ENCODE measurements at regions not wholly inside any gene's neighbourhood (a gene's known extent, or its start where the extent isn't known, plus 50 kb on each side); places are given as distances from the start of the nearest gene placed in this dataset.

GRCh38 chr5:8805653-8806052 is 740.2 kb downstream of the SEMA5A start:
- Mint-ChIP-seq H3K9me3 (peaks cover 32% of the 10 kb centered on the region), H3K4me3 (no peak overlapping the region), H3K27ac (no peak overlapping the region), H3K36me3 (ENCODE audit: low read depth) (no peaks in the 10 kb centered on the region), H3K27me3 (no peaks in the 10 kb centered on the region), H3K4me1 (ENCODE audit: low read depth) (no peaks in the 10 kb centered on the region)

DNA sequence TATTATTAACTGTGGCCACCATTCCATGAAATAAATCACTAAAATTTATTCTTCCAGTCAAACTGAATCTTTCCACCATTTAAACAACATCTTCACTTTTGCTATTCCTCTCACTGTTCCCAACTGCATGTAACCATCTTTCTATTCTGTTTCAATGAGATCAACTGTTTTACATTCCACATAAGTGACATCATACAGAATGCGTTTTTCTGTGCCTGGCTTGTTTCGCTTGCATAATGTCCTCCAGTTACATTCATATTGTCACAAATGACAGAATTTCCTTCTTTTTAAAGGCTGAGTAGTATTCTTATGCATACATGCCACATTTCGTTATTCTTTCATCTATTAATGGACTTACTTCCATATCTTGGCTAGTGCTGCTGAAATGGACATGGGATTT is 738.2 kb downstream of the SEMA5A start:
- Mint-ChIP-seq H3K4me3 (no peak overlapping the region), H3K27ac (no peak overlapping the region), H3K36me3 (ENCODE audit: low read depth) (no peaks in the 10 kb centered on the region), H3K4me1 (ENCODE audit: low read depth) (no peaks in the 10 kb centered on the region), H3K9me3 (peaks cover 32% of the 10 kb centered on the region), H3K27me3 (no peaks in the 10 kb centered on the region)

GRCh38 chr5:8811581-8811980 is 734.3 kb downstream of the SEMA5A start:
- Mint-ChIP-seq H3K9me3 (peaks cover 43% of the 10 kb centered on the region), H3K4me1 (ENCODE audit: low read depth) (no peaks in the 10 kb centered on the region), H3K27me3 (no peaks in the 10 kb centered on the region), H3K27ac (no peak overlapping the region), H3K4me3 (no peak overlapping the region), H3K36me3 (ENCODE audit: low read depth) (no peaks in the 10 kb centered on the region)

- peaks cover 40% of the 10 kb centered on the region for H3K9me3 Mint-ChIP-seq
- no peak overlapping the region for H3K4me3 Mint-ChIP-seq
- H3K36me3 Mint-ChIP-seq (ENCODE audit: low read depth): no peaks in the 10 kb centered on the region
- no peaks in the 10 kb centered on the region for H3K27me3 Mint-ChIP-seq
- H3K27ac Mint-ChIP-seq: no peak overlapping the region
- no peaks in the 10 kb centered on the region for H3K4me1 Mint-ChIP-seq (ENCODE audit: low read depth)
Measured at GRCh38 chr5:8813180-8813579, 732.7 kb downstream of the SEMA5A start.

DNA sequence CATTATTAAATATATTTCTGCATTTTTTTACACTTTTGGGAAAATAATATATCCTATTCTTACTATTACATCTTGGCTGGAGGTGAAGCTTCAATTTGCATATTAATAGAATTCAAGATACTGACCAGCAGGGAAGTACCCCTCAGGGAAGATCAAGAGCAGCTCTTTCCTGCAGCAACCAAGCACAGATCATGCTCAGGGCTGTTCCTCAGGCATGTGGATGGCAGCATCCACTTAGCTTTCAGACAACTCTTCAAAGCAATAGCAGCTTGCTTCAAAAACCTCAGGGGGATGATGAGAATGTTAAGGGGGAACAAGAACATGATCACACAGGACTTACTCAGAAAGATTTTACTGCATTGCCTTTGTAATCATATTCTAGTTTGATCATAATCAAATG is 731.8 kb downstream of the SEMA5A start:
- no peak overlapping the region for H3K4me3 Mint-ChIP-seq
- no peak overlapping the region for H3K27ac Mint-ChIP-seq
- no peaks in the 10 kb centered on the region for H3K4me1 Mint-ChIP-seq (ENCODE audit: low read depth)
- no peaks in the 10 kb centered on the region for H3K36me3 Mint-ChIP-seq (ENCODE audit: low read depth)
- H3K27me3 Mint-ChIP-seq: no peaks in the 10 kb centered on the region
- peaks cover 43% of the 10 kb centered on the region for H3K9me3 Mint-ChIP-seq

DNA sequence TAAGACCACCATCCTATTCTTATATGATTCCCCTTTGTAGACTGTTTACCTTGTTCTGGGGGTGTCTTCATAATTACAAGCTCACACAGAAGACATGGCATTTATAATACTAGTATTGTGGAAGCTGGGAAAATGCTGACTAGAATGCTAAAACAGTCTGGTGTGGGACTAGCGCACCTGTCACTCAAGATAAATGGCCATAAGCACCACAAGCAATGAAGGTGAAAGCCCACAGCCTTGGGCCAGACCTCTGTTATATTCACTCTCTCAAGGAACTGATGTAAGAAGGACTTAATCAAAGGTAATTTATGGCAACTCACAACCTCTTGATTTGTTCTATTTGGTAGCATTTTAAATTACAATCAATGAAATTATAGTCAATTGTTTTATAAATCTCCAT is 721.5 kb downstream of the SEMA5A start:
- Mint-ChIP-seq H3K27me3 (no peaks in the 10 kb centered on the region), H3K4me1 (ENCODE audit: low read depth) (no peaks in the 10 kb centered on the region), H3K4me3 (no peak overlapping the region), H3K36me3 (ENCODE audit: low read depth) (no peaks in the 10 kb centered on the region), H3K27ac (no peak overlapping the region), H3K9me3 (peaks cover 11% of the 10 kb centered on the region)

DNA sequence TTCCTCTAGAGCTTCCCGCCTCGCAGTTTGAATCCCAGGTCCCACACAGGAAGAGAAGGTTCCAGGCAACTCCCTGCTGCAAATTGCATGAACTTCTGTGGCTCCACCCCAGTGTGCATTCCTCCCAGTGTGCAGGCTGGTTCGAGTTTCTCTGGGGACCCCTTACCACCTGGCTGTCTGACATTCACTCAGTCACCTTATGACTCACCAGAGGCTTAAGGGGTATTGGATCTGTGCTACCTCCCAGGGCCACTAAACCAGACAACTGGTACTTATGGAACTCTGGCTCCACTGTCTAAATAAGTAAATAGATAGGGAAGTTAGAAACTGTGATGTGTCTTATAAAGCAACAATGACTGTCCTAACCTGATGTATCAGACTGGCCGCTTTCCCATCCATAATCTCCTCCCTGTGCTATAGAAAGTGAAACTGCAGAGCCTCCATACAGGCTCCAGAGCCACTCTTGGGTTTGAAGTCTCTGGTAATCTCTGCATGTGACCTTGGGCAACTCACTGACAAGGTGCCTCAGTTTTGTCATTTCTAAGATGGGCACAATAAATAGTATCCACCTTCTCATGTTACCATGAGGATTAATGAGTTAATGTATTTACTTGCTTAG is 720.6 kb downstream of the SEMA5A start:
- H3K4me1 Mint-ChIP-seq (ENCODE audit: low read depth): no peaks in the 10 kb centered on the region
- no peaks in the 10 kb centered on the region for H3K36me3 Mint-ChIP-seq (ENCODE audit: low read depth)
- H3K4me3 Mint-ChIP-seq: no peak overlapping the region
- H3K9me3 Mint-ChIP-seq: peaks cover 11% of the 10 kb centered on the region
- no peaks in the 10 kb centered on the region for H3K27me3 Mint-ChIP-seq
- no peak overlapping the region for H3K27ac Mint-ChIP-seq

DNA sequence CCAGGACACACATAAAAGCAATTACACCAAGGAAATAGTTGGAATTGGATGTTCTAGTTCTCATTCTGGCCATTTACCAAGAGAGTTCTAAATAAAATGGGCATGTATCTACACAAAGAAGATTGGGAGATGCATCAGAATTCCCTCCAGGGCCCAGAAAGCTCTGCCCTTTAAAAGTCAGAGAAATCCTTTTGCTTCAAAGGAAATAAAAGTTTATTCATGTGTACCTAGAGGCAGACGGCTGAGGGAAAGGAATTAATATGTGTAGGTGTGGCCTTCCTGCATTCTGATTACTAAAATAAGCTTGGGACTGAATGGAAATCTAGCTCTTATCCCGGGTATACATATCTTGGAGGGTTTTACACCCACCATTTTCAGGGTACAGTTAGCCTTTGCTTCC is 719.4 kb downstream of the SEMA5A start:
- Mint-ChIP-seq H3K27ac (no peak overlapping the region), H3K36me3 (ENCODE audit: low read depth) (no peaks in the 10 kb centered on the region), H3K4me3 (no peak overlapping the region), H3K27me3 (no peaks in the 10 kb centered on the region), H3K9me3 (peaks cover 10% of the 10 kb centered on the region), H3K4me1 (ENCODE audit: low read depth) (no peaks in the 10 kb centered on the region)

GRCh38 chr5:8827696-8828095 is 718.2 kb downstream of the SEMA5A start:
- Mint-ChIP-seq H3K36me3 (ENCODE audit: low read depth) (no peaks in the 10 kb centered on the region), H3K27ac (no peak overlapping the region), H3K4me1 (ENCODE audit: low read depth) (no peaks in the 10 kb centered on the region), H3K27me3 (no peaks in the 10 kb centered on the region), H3K9me3 (peaks cover under 1% of the 10 kb centered on the region), H3K4me3 (no peak overlapping the region)

DNA sequence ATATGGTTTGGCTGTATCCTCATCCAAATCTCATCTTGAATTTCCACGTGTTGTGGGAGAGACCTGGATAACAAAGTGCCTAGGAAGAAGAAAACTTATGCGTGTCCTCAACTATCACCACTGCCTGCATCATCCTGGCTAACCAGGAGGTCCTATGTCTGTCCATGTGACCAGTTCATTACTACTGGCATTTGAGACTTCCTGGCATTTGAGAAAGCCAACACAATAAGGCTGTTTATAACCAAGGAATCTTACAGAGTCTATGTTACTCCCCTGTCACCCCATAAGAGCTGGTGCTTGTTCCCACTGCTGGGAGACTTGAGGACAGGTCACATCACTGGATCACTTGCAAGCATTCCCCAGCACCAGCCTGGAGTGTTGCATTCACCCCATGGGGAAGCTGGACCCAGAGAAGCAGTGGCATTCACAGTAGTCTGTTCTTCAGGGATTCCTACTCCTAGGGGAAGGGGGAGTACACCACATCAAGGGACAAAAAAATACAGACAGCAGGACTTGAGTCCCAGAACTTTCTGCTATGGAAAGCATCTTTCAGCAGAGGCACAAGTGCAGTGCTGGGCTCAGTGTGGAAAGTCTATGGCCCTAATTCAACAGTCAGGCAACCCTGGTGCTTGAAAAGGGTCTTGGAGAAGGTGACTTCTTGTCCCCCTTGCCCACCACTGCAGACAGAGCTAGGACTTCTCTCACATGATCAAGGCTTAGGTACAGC is 717.1 kb downstream of the SEMA5A start:
- H3K27me3 Mint-ChIP-seq: no peaks in the 10 kb centered on the region
- no peak overlapping the region for H3K4me3 Mint-ChIP-seq
- H3K36me3 Mint-ChIP-seq (ENCODE audit: low read depth): no peaks in the 10 kb centered on the region
- no peaks in the 10 kb centered on the region for H3K9me3 Mint-ChIP-seq
- no peaks in the 10 kb centered on the region for H3K4me1 Mint-ChIP-seq (ENCODE audit: low read depth)
- H3K27ac Mint-ChIP-seq: no peak overlapping the region

- Mint-ChIP-seq H3K4me3 (no peak overlapping the region), H3K27ac (no peak overlapping the region), H3K36me3 (ENCODE audit: low read depth) (no peaks in the 10 kb centered on the region), H3K27me3 (no peaks in the 10 kb centered on the region), H3K4me1 (ENCODE audit: low read depth) (no peaks in the 10 kb centered on the region), H3K9me3 (no peaks in the 10 kb centered on the region)
Measured at GRCh38 chr5:8829323-8830029, 716.4 kb downstream of the SEMA5A start.

GRCh38 chr5:8831251-8831650 is 714.6 kb downstream of the SEMA5A start:
- Mint-ChIP-seq H3K4me1 (ENCODE audit: low read depth) (no peaks in the 10 kb centered on the region), H3K9me3 (no peaks in the 10 kb centered on the region)

DNA sequence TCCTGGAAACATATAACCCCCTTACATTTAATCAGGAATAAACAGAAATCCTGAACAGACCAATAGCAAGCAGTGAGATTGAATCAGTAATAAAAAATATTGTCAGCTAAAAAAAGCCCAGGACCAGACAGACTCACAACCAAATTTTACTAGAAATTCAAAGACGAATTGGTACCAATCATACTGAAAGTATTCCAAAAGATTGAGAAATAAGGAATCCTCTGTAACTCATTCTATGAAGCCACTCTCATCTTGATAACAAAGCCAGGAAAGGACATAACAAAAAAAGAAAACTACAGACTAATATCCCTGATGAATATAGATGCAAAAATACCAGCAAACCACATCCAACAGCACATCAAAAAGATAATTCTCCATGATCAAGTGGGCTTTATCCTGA is 714.0 kb downstream of the SEMA5A start:
- no peak overlapping the region for H3K27ac Mint-ChIP-seq
- H3K9me3 Mint-ChIP-seq: no peaks in the 10 kb centered on the region
- H3K27me3 Mint-ChIP-seq: no peaks in the 10 kb centered on the region
- H3K36me3 Mint-ChIP-seq (ENCODE audit: low read depth): no peaks in the 10 kb centered on the region
- H3K4me1 Mint-ChIP-seq (ENCODE audit: low read depth): no peaks in the 10 kb centered on the region
- H3K4me3 Mint-ChIP-seq: no peak overlapping the region

More at GRCh38 chr5:8831251-8831650, 714.6 kb downstream of the SEMA5A start:
- Mint-ChIP-seq H3K27ac (no peak overlapping the region), H3K27me3 (no peaks in the 10 kb centered on the region), H3K4me3 (no peak overlapping the region), H3K36me3 (ENCODE audit: low read depth) (no peaks in the 10 kb centered on the region)

DNA sequence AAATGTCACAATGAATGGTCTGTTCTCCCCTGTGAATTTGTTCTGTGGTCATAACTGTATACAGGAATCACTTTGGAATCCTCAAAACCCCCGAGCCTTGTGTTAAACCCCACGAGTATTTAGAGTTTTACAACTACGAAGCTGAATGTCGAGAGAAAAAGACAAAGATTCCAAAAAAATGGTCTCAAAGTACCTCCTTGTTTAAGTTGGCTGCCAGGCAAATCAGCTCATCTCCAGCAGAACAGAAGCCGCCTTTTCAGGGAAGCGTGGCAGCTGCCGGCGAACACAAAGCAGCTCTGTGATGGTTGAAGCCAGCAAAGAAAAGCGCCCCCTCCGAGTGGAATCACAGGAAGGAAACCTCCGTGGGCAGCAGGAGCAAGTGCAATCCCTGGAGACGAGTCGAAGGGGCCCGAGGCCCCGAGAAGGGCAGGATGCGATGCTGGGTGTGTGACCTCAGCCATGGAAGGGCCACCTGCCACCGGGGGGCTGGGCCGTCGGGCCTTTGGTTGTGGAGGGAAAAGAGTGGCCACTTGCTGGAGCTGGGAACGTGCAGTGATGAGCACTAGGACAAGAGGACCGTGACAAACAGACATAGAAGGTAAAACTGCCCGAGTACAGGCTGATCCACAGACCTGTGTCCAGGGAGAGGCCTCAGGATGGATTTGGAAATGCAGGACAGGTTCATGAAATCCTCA is 706.4 kb downstream of the SEMA5A start:
- H3K27me3 Mint-ChIP-seq: no peaks in the 10 kb centered on the region
- H3K9me3 Mint-ChIP-seq: peaks cover 8% of the 10 kb centered on the region
- H3K36me3 Mint-ChIP-seq (ENCODE audit: low read depth): no peaks in the 10 kb centered on the region
- no peak overlapping the region for H3K4me3 Mint-ChIP-seq
- no peaks in the 10 kb centered on the region for H3K4me1 Mint-ChIP-seq (ENCODE audit: low read depth)
- H3K27ac Mint-ChIP-seq: no peak overlapping the region

DNA sequence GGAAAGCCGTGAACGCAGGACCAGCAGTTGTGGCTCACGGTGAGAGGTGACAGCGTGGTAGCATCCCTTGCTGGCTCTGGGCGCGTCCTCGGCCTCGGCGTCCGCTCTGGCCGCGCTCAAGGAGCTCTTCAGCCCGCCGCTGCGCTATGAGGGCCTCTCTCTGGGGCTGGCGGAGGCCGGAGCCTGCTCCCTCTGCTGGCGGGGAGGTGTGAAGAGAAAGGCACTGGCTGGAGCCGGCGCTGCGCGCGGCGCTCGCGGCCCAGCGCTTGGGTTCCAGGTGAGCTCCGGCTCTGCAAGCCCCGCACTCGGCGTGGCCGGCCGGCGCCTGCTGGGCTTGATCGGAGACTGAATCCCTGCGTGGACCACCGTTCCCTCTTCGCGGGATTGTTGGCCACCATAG is 705.6 kb downstream of the SEMA5A start:
- Mint-ChIP-seq H3K4me3 (no peak overlapping the region), H3K9me3 (peaks cover 8% of the 10 kb centered on the region), H3K36me3 (ENCODE audit: low read depth) (no peaks in the 10 kb centered on the region), H3K4me1 (ENCODE audit: low read depth) (no peaks in the 10 kb centered on the region), H3K27ac (no peak overlapping the region), H3K27me3 (no peaks in the 10 kb centered on the region)

All from stimulated activated naive CD8-positive, alpha-beta T cell treated with anti-CD3 and anti-CD28 coated beads, Interleukin-15, Interleukin-2, amounts not matched to agents 100 ng/mL and 50 ng/mL, for 24 hours (primary cell).